Stimulated activated CD4-positive, alpha-beta T cell treated with anti-CD3 and anti-CD28 coated beads, Interleukin-15, amount 100 ng/mL, for 24 hours (primary cell): ENCODE measurements at regions not wholly inside any gene's neighbourhood (a gene's known extent, or its start where the extent isn't known, plus 50 kb on each side); places are given as distances from the start of the nearest gene placed in this dataset.

Experiments
- DNase-seq: peaks from one replicate; pipeline ENCODE4 v3.0.0-alpha.2; 2020

- peak; percentile 74 for DNase-seq
Measured at GRCh38 chr19:28878862-28879566, 333.9 kb downstream of the UQCRFS1 start.

GRCh38 chr19:28876609-28877123, 336.3 kb downstream of the UQCRFS1 start:
- DNase-seq, result no peak

GRCh38 chr19:28874742-28875141, 338.2 kb downstream of the UQCRFS1 start:
- no peak for DNase-seq

DNA sequence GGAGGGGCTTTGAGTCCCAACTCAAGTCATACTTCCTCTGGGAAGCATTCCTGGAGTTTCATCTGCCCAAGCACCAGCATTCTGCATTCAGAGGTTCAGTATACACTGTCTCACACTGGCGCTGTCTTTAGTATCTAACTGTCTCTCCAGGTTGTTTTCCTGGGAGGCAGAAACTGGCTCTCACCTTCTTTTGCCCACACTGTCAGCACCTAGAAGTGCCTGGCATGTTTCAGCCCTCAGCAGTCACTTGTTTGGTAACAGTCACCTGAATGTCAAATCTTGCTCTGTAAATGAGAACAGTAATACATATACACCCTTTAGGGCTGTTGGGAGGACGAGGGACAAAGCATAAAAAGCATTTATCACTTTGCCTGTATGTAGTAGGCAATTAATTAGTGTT, 339.6 kb downstream of the UQCRFS1 start:
- DNase-seq, result no peak

- DNase-seq, result no peak
Measured at GRCh38 chr19:28871099-28871725, 341.7 kb downstream of the UQCRFS1 start.

DNA sequence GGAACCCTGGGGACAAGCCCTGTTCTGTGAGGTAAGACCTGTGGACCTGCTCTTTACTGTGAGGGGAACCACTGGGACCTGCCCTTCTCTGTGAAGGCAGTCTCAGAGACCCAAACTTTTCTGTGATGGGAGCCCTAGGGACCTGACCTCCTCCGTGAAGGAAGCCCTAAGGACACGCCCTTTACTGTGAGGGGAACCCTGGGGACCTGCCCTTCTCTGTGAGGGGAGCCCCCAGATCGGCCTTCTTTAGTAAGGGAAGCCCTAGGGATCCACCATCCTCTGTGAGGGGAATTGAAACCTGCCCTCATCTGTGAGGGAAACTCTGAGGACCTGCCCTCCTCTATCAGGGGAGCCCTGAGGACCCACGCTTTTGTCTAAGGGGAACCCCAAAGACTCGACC, 343.5 kb downstream of the UQCRFS1 start:
- DNase-seq, result no peak

GRCh38 chr19:28868836-28869235, 344.1 kb downstream of the UQCRFS1 start:
- DNase-seq, result no peak

DNA sequence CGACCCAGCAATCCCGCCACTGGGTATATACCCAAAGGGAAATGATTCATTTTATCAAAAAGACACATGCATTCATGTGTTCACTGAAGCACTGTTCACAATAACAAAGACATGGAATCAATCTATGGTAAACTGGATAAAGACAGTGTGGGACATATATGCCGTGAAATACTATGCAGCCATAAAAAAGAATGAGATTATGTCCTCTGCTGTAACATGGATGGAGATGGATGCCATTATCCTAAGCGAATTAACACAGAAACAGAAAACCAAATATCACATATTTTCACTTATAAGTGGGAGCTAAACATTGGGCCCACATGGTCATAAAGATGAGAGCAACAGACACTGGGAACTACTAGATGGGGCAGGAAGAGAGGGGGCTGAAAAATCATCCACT, 345.0 kb downstream of the UQCRFS1 start:
- no peak for DNase-seq

DNA sequence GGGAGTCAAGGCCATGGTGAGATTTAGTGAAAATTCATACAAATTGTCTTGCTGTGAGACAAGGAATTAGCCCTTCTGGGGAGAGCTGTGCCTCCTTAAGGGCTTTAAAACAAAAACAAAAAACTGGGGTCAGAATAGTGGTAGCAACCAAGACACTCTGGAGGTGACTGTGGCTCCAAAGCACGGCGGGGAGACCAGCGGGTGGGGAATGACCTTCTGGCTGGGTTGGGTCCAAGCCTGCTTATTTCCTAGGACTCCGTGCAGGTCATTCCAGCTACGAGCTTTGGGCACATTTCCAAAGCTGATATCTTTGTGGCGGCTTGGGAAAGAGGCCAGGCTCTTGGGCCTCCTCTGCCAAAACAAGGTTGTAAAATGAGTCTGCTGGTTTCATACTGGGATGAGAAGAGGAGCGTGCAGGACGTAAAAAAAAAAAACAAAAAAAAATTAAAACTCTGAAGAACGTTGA, 348.3 kb downstream of the UQCRFS1 start:
- no peak for DNase-seq

DNA sequence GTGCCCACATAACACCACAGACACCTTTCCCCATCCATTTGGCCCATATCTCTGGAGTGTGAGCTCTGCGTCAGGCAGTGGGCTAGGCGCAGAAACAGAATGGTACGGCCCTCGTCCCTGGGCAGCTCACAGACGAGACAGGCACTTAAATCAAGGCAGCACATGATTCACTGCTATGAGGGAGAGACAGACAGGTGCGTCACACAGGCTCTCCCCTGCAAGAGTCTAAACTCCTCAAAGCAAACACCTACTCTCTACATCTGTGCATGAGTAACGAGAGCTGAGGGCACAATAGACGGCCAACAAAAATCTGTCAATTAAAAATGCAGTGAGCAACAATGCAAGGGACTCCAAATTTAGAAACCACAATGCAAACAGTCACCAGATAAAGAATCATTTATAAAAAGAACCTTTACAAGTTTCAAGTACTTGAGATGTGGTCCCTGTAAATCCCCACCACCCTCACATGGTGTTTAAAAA, 348.9 kb downstream of the UQCRFS1 start:
- no peak for DNase-seq

GRCh38 chr19:28862238-28862637, 350.7 kb downstream of the UQCRFS1 start:
- no peak for DNase-seq

- DNase-seq, result no peak
Measured at GRCh38 chr19:28859811-28860210, 353.1 kb downstream of the UQCRFS1 start.

DNA sequence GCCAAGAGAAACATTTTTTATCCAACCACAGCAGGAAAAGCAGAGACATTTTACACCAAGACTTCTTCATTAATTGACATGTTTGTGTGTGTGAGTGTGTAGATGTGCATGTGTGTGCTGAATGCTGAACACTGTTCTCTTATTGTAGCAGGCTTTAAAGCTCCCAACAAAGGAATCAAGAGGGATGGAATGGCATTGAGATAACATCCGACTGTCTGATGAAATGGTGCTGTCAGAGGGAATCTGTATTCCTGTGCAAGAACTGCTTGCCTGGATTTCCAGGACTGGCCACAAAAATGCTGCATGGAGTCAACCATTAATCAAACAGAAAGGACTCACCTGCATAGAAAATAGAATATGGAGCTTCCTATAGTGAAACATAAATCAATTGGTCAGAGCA, 354.0 kb downstream of the UQCRFS1 start:
- no peak for DNase-seq

DNA sequence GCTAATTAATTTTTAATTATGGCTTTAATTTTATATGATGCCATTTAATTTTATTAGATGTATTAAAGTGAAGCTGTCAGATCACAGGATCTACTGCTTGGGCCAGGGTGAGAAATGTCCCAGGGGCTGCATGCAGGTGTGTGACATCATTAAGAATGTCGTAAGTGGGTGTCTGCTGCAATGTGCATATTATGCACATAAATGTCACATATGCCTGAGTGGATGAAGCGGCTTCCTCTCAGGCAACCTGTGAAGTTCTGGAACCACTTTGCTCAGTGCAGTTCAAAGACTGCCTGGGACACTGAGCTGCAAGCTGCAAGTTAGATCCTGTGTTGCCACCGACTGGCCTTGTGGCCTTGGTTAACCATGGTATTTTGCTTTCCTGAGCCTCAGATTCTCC, 355.0 kb downstream of the UQCRFS1 start:
- DNase-seq, result no peak

DNA sequence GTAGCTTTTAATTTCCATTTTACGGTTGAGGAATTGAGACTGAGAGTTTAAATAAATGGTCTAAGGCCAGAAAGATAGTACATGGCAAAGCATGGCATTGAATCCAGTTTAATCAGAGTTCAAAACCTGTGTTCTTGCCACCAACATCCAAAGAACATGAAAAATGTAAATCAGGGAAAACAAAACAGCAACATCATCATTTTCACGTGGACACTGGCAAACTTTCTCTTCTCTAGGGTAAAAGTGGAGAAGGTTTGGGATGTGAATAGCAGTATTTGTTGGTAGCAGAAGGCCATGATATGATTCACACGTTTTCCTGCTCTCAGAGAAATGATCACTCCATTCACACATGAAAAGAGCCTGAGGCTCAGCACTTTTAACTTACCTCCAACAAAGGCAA, 357.7 kb downstream of the UQCRFS1 start:
- DNase-seq, result no peak

GRCh38 chr19:28847468-28847867, 365.5 kb downstream of the UQCRFS1 start:
- DNase-seq, result no peak

- DNase-seq, result no peak
Measured at GRCh38 chr19:28846094-28846812, 366.7 kb downstream of the UQCRFS1 start.

DNA sequence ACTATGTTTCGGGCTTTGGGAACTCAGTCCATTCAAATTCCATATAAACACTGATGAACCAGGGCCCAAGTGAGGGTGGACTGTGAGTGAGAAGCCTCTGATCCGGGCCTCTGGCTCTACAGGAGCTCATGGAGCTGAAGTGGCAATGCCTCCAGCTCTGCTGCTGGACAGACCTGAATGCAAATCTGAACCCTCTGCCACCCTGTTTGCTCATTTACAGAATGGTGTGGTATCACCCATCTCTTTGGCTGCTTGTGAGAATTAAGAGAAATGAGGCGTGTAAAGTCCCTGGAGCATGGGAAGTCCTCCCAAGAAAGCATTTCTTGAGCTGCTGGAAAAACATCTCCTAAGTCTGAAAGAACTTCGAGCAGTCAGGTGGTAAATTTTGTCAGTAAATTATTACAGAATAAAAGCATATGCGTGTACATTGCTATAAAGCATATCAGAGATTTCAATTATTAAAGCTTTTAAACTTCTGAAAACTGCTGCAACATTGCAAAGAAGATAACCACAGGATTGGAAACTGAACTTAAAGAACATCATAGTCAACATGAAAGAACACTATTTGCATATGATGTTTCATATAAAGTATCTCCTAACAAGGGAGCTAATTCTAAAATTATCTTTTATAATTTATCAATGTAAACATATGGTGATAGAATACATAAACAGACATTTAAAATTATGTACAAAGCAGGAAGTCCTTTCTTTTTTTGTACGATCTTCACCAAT, 369.0 kb downstream of the UQCRFS1 start:
- no peak for DNase-seq

- DNase-seq, result no peak
Measured at GRCh38 chr19:28841531-28841930, 371.4 kb downstream of the UQCRFS1 start.

GRCh38 chr19:28840891-28841290, 372.1 kb downstream of the UQCRFS1 start:
- DNase-seq, result no peak

- DNase-seq, result no peak
Measured at GRCh38 chr19:28839455-28839854, 373.5 kb downstream of the UQCRFS1 start.

GRCh38 chr19:28838909-28839308, 374.0 kb downstream of the UQCRFS1 start:
- DNase-seq, result no peak

DNA sequence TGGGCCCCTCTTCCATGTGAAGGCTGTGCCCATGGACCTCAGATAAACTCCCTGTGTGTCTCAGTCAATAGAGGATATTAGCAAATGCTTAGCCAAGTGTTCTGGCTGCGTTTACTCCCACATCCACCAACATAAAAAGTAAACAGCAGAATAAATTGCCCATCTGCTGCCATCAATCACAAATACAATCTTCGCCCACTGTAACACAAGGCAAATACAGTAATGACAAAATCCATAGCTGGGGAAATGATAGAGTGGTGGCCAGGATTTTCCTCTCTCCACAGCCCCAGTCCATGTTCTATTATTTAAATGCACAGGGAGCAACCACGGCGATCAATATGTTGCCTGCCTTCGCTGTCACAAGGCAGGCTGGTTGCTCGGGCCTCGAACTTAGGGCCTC, 376.5 kb downstream of the UQCRFS1 start:
- no peak for DNase-seq
